Right renal pelvis (tissue), 4 donors: ENCODE measurements at regions not wholly inside any gene's neighbourhood (a gene's known extent, or its start where the extent isn't known, plus 50 kb on each side); places are given as distances from the start of the nearest gene placed in this dataset.
A peak's percentile ranks its signal among the peaks of the same experiment; 100 is the strongest.

Experiments
- DNase-seq, 4 donors: peaks; one replicate each; pipeline ENCODE4 v3.0.0-alpha.2; 2013; ENCODE audit warnings: low read depth in 4 of 4, low spot score in 3 of 4, missing footprints in 1 of 4

DNA sequence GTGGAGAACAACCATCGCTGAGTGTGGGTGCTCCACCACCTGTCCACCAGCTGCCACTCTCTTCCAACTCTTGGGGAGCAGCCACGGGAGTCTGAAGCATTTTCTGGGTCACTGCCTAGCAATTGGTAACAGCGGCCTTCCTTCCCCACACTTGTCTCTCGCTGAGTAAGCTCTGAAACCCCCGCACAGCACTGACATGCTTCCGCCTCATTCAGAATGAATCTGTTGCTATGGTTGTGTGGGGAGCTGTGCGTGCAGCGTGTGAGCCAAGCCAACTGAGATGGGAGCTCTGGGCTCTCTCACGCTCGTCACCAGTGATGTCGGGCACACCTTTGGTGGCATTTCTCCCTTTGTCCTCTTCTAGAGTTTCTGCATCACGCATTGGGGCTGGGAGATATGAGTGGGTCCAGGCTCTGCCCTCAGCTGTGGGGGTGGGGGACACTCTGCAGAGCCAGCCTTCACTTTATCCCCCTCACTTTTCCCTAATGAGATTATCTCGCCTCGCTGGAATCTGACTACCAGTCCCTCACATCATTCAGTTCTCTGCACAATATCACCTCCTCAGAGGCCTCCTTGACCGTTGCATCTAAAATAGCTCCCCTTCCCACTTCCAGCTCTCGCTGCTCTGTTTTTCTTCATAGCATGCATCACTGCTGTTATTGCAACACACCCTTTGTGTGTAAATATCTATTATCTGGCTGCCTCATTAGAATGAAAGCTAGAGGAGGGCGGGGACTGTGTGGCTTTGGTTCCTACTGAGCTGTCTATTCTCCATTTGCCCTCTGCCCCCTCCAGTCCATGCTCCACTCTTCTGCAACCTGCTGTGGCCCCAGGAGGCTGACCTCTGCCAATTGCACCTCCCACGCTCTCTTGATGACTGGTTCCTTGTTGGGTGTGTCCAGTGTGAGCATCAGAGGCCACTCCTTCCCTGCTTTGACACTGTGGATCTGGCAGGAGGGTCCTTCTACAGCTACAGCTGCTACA lies 569.9 kb upstream of the CADM1 start:
- DNase-seq, result no peak

DNA sequence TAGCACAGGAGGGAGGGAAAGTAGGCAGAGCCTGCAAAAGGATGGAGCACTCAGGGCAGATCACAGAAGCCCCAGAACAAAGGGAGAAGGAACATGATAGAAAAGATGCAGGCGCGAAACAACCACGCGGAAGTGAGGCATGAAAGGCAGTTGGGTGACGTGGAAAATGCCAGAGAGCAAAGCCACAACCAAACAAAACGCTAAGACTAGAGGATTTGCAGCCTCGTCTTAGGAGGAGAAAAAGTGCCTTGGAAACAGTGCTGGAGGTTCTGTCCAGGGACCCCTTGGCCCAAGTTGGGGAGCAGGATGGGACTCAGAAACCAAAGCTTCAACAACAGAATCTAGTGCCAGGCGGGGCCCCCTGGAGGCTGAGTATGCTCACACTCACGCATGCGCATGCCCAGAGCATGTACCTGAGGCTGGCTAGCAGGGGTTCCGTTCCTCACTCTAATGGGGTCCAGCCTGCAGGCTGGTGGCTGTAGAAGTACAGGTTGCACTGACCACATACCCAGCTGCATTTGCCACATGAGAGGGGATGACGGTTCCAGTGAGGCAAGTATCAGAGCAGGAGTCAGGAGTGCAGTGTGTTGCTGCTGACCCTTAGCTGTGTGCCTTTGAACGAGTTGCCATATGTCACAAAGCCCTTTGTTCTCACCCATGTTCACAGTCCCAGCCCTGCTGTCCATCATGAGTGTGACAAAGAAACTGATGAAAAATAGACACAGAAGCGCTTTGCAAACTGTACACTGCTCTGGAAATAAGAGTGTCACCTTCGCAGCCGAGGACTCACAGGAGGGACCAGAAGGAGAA lies 568.6 kb upstream of the CADM1 start:
- DNase-seq, result no peak

DNA sequence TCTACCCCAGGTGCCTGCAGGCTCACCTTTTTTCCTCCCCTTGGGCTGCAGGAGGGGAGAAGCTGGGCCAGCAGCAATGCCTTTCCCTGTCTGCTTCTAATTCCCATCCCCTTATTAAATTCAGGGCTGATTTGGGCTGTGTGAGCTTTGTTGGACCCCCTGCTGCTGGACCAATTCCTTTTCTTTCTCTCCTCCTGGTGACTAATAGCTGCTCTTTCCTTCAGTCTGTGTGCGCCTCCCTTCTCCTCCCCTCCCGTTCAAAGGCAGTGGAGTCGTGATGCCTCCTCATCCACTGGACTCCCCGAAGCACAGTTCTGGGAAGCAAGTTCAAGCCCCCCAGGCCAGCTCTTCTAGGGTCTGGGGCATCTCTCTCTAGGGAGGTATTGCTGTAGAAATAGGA lies 567.9 kb upstream of the CADM1 start:
- no peak for DNase-seq

DNA sequence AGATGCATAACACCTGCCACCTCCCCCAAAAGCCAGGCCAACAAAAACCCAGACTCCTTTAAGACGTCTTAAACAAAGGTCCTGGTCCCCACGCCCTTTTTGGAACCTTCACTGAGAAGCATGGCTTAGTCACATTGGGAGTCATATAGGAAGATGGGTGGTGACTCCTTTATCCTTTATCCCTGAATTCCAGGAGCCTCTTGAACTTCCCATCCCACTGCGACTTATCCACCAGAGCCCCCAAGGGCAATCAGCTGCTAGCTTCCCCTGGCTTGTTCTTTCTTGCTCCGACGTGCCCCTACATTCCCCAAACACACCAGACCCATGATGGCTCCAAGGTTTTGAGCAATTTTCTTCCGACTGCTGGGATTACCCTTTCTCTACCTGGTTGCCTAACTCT lies 567.0 kb upstream of the CADM1 start:
- DNase-seq, result no peak

DNA sequence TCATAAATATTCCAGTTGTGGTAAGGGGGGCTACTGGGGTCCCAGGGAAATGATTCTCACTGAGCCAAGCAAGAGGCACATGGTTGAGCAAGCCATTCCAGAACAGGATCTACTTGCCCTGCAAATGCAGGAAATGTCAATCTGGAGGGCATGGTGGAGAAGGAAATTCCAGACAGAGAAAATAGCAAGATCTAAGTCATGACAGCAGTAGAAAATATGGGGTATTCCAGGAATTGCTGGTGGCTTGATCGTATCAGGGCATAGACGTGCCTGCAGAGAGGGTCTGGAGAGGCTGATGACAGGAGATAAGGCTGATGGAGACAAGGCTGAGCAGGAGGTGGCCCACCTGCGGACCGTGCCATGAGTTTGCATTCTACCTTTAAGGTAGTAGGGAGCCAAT lies 566.3 kb upstream of the CADM1 start:
- no peak for DNase-seq

DNA sequence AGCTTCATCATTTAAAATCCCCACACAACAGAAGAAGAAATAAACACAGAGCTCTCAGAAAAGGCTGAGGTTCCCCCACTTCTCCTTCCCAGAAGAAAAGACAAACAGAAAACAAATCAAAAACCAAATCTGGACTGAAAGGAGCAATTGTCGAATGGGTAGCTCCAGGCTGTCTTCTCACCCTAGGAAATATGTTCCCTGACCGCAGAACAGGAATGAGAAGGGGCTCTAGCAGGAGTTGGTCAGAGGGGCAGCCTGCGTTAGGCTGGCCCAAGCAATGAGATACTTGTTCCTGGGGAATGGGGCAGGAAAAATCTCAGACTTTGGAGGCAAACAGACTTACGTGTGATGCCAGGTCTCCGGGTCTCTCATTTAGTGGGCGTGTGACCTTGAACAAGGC lies 562.6 kb upstream of the CADM1 start:
- DNase-seq, result no peak

DNA sequence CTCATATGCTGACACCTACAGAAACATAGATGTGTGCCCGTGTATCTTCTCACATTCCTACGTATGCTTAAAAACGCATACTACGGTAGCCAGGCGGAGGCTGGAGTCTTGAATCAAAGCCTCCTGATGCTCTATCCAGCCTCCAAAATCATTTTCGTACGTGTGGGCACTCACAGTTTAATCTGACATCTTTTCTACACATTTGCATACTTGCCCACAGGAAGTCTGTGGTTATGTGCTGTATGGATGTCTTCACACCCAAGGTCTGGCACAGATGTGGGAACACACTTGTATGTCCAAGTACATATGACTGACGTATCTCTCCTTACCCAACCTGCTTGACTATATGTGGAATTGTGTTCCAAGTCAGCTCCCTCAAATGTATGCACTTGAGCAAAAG lies 561.8 kb upstream of the CADM1 start:
- DNase-seq, result no peak

DNA sequence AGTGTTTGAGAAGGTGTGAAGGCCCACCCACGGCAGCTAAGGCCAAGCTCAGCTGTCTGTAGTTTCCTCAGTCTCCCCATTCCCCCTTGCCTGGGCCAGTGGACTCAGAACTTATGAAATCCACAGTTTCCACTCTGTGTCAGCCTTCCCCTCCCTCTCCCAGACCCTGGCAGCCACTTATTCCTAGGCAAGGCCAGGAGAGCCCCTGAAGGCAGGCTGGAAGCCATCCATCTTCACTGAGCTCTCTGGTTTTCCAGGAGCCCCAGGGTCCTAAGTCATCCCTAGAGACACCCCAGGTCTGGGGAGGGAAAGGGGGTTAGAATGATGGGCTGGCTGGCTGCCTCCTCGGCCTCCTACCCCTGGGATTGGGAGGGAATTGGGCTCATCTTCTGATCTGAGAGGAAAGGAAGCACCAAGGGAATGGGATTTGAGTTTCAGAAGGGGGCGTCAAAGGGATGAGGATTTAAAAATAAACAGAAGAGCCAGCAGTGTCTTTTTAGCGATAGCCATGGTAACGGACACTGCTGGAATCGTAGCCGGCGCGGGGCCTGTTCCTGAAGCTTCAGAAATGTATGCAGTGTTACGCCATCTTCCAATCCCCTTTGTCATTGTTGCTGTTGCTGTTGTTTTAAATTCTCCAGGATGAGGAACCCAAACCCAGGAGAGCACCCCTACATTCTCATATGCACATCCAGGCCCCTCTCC lies 561.1 kb upstream of the CADM1 start:
- no peak for DNase-seq

DNA sequence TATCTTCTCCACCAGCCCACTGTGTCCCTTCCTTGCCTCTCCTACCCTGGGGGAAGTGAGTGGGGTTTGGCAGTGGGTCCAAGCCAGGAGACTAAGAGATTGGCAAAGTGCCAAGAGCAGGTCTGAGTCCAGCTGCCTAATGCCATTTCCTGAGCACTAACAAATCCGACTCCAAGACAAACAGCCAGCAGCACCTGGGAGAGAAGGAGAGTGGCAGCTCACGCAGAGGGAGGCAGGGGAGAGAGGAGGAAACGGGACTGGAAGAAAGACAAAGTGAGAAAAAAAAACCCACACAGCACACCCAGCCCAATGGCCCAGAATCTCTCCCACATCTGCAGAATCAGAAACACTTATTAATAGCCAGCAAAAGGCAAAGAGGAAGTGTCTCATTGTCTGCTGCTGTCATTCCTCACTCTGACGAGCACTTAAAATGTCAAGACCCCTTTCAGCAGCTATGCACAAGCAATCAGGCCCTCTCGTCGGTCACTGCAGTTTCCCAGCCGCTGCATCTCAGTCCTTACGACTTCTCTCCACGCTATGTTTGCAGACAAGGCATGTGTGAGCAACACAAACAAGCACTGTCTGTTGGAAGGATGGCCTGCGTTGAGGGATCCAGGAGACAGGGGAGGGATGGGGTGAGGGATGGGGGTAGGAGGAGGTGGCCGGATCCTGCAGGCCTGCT lies 558.4 kb upstream of the CADM1 start:
- DNase-seq, result peak in 2 of 4 donors; percentile 53 to 55

DNA sequence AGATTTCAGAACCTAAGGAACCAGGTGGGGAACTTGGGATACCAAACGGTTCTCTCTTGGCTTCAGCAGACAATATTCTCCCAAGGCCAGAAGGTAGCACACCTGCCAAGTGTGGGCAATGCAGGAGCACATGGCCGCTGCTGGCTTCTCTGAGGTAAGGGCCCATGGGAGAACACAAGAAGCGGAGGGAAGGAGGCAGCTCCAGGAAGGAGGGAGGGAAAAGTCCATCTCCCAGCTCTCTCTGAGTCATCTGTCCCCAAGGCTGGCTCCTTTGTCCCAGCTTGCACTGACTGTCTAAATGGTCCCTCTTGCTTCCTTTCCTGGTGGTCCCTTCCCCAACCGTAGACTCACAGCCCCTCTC lies 557.9 kb upstream of the CADM1 start:
- DNase-seq, result no peak

DNA sequence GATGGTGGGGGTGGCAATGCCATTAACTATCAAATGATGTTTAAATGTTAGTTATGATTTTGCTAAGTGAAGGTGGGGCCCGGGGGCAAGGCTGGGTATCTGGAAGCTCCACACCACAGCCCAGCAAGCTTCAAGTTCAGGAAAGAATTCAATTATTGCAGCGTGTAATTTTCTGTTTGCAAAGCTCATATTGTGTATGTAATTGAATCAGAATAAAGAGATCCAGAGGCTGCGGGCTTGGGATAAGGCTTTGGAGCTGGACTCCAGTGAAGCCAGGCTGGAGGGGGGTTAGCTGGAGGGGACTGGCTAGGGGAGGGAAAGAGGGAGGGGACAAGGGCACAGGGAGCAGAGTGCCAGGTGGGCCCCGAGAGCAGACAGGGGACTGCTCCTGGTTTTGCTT lies 557.1 kb upstream of the CADM1 start:
- no peak for DNase-seq

DNA sequence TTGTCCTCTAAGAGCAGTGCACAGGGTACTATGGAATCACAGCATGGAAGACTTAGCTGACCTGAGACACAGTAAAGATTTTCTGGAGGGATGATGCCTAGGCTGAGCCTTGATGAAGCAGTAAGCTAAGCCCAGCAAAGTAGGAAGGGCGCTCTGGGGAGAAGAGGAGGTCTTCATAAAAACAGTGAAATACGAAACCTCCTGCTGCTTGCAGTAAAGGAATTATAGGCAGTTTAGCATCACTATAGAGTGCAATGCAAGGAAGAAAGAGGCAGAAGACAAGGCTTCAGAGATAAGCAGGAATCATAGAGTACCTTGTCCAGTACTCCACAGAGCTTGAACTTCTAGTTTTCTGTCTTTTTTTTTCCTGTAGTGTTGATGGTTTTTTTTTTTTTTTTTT lies 555.7 kb upstream of the CADM1 start:
- DNase-seq, result no peak

DNA sequence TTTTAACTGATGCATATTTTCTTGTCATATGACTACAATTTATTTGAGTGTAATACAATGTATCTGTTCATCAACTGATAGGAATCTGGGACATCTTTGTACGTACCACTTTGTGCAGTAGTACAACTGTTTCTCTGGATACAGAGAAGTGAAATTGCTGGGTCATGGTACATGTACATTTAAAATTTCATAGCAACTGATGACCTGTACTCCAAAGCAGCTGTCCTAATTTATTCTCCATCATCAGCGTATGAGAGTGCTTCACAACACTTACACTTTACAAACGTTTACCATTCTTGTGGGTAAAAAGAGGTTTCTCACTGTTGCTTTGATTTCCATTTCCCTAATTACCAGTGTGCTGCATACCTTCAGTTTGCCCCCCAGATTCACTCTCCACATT lies 552.8 kb upstream of the CADM1 start:
- no peak for DNase-seq

DNA sequence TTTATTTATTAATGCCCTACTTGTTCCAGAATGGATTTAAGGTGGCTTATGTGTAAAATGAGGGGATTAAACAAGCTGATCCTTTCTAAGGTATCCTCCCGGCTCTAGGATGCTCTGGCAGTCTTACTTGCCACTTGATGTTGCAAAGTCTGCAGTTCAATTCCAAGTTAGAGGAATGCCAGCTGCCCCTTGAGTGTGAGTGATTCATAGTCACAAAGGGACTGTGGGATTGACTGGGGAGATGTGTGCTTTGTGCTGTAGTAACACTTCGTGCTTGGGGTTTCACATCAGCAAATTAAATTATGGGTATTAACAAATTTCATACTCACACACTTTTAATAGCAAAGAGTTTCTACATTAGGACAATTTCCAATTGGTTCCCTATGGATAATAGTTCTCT lies 550.8 kb upstream of the CADM1 start:
- no peak for DNase-seq

DNA sequence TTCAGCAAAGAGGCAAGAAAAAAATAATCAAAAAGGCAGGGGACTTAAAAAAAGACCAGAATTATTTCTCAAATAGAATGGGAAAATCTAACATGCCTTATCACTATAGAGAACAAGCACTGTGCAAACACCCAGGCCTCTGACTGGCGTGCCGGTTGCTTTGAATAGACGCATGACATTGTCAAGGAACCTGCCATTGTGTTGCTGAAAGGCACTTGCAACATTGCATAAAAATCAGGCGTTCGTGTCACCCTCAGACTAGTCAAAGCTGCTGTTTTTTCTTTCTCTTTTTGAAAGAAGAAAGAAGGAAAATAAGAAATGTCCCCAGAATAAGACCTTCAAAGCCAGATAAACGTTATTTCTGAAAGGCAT lies 549.3 kb upstream of the CADM1 start:
- DNase-seq, result no peak

DNA sequence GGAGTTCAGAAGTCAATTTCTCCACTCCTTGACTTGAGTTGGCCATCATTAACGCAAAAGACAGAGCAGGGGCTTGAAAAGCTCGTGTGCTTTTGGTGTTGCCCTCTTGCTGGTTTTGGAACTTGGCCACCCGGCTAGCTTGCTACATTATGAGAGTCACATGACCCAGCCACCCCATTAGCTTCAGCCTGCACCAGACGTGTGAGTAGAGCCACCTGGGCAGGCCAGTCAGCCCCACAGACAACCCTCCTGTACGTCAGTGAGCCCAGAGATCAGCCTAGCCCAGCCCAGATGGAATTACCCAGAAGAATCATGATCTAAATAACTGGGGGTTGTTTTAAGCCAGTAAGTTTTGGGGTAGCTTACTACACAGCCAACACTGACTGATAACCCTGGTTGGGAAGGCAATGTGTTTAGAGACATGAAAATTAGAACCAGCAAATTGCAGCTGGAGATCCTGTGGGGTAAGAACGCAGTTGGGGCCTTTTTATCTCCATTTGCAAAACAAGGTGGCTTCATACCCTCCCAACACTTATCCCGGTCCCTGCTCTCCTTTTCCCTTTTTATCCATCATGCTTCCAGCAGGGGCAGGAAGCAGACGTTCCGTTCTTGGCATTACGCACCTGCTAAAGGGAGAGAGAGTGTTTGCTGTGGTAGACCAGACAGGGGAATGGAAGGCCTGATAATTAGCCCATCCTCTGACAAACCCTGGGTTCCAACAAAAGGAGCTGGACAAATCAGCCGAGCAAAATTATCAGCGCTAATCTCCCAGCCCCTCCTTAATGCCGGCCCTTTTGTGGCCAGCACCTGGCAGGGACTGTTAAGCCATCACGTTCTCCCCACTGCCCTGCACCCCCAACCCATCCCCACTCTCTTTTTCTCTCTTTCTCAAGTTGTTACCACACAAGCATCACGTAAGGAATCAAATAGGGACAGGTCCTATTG lies 548.7 kb upstream of the CADM1 start:
- DNase-seq, result no peak

DNA sequence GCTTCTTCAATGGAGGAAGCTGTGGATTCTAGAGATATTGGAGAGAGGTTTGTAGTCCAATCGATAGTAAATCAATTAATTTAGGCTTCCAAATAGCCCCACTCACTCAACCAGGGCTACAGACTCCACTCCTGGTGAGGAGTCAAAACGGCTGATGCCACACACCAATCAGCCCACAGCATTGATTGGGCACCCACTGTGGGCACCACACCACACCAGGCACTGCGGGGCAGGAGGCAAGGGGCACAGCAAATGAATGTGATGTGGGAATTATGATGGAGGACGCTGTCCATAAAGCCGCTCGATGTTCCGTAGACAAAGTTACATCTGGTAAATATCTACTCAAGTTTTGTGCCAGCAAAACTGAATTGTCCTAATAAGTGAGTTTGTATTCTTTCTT lies 547.3 kb upstream of the CADM1 start:
- no peak for DNase-seq

DNA sequence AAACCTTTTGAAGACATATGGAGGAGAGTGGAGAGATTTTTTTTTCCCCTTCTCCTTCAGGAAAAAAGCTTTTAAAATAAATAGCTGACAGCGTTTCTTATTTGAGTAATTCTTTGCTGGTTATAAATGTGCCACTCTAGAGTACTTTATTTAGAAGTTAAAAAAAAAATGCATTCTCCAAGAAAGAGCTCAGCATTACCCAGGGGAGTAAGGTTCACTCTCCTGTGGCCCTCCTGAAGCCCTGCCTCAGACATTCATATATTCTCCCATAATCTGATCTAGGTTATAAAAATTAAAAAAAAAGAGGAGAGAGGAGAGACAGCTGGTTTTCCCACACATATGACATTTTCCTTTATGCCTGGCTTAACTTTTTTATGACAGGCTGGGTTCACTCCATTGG lies 545.2 kb upstream of the CADM1 start:
- DNase-seq, result no peak

DNA sequence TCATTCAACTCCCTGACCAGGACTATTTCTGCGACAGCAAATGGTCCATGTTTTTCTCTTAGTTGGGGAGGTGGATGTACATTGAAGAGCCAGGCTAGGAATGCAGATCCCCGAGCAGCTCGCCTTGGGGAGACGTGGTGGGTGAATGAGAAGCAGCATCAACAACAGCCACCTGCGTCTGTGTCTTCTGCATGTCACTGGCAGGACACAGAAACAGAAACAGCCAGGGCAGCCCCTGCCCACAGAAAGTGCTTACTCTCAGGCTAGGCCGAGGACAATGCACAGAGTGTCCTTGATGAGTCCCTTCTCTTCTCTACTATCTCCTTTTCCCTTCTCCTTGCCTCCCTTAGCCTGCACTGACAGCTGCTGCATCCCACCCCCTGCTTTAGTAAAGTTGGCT lies 541.9 kb upstream of the CADM1 start:
- no peak for DNase-seq

DNA sequence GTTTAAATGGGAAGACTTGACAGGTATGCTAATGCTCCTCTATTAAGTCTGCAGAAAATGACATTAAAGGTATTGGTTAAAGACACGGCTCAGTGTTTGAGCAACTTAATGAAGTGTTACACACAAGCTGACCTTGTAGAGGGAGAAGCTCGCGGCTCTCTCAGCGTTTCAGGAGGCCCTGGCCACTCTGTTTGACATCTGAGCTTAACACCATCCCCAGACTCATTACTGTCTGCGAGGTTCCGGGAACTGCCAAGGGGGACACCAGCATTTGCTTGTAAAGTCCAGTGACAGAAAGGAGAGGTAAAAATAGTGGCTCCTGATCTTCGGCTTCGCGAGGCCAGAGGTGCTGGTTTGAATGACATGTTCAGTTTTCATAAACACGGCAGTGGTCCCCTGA lies 540.7 kb upstream of the CADM1 start:
- DNase-seq, result no peak
